ENCODE measurements at regions not wholly inside any gene's neighbourhood (a gene's known extent, or its start where the extent isn't known, plus 50 kb on each side); places are given as distances from the start of the nearest gene placed in this dataset.
"Not testable (repeated sequence)": the region's sequence is repeated elsewhere in the genome, so short reads cannot be mapped to it uniquely, and the experiment has no call there.

GRCh38 chrX:98300536-98300935 lies 1416.8 kb downstream of the RPA4 start:
- 88 to 91% methylated on average over 4 to 6 of the region's 13 CpGs for WGBS, 2 experiments (ENCODE audit: insufficient coverage in 2 of 2)
- not testable (repeated sequence) for H3K4me1 ChIP-seq (ENCODE audit: control insufficient read depth, insufficient read depth, low read length, poor library complexity, severe bottlenecking); H3K27ac ChIP-seq (ENCODE audit: low read depth, low read length, severe bottlenecking)

DNA sequence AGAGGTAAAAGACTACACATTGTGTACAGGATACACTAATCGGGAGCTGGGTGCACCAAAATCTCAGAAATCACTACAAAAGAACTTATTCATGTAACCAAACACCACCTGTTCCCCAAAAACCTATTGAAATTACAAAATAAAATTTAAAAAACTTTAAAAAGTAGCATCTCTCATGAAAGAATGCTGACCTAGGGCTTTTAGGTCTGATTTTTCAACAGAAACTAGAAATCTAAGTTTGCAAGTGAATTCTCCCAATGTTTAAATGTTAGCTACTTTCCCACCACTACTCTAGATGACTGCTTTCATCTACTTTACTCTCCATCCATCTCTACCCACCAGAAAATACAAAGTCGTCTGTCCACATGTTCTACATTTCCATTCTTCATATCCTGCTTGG lies 1447.7 kb downstream of the RPA4 start:
- Histone ChIP-seq H3K4me3 (ENCODE audit: extremely low read depth, insufficient read depth, low read length, poor library complexity, severe bottlenecking) (no peak overlapping the region), H3K27ac (ENCODE audit: low read depth, low read length, severe bottlenecking) (no peak overlapping the region), H3K36me3 (ENCODE audit: control insufficient read depth, insufficient read depth, low read length) (no peaks in the 10 kb centered on the region), H3K9me3 (ENCODE audit: control insufficient read depth, low read length) (no peaks in the 10 kb centered on the region), H3K4me1 (ENCODE audit: control insufficient read depth, insufficient read depth, low read length, poor library complexity, severe bottlenecking) (no peaks in the 10 kb centered on the region)
- 80 to 100% methylated on average over 1 of the region's 2 CpGs for WGBS, 2 experiments (ENCODE audit: insufficient coverage in 2 of 2)

More at GRCh38 chrX:98300536-98300935, 1416.8 kb downstream of the RPA4 start:
- H3K36me3 ChIP-seq (ENCODE audit: control insufficient read depth, insufficient read depth, low read length); H3K4me3 ChIP-seq (ENCODE audit: extremely low read depth, insufficient read depth, low read length, poor library complexity, severe bottlenecking); H3K9me3 ChIP-seq (ENCODE audit: control insufficient read depth, low read length): not testable (repeated sequence)

GRCh38 chrX:98338544-98338943 lies 1454.8 kb downstream of the RPA4 start:
- Histone ChIP-seq H3K27ac (ENCODE audit: low read depth, low read length, severe bottlenecking) (no peak overlapping the region), H3K36me3 (ENCODE audit: control insufficient read depth, insufficient read depth, low read length) (no peaks in the 10 kb centered on the region), H3K9me3 (ENCODE audit: control insufficient read depth, low read length) (no peaks in the 10 kb centered on the region), H3K4me1 (ENCODE audit: control insufficient read depth, insufficient read depth, low read length, poor library complexity, severe bottlenecking) (peaks cover 4% of the 10 kb centered on the region), H3K4me3 (ENCODE audit: extremely low read depth, insufficient read depth, low read length, poor library complexity, severe bottlenecking) (no peak overlapping the region)
- no CpG with 5 or more reads among the region's 2 CpGs for whole genome bisulfite sequencing, 2 experiments (ENCODE audit: insufficient coverage in 2 of 2)

GRCh38 chrX:98350940-98351339 lies 1467.2 kb downstream of the RPA4 start:
- Histone ChIP-seq H3K27ac (ENCODE audit: low read depth, low read length, severe bottlenecking) (no peak overlapping the region), H3K9me3 (ENCODE audit: control insufficient read depth, low read length) (no peaks in the 10 kb centered on the region), H3K36me3 (ENCODE audit: control insufficient read depth, insufficient read depth, low read length) (no peaks in the 10 kb centered on the region), H3K4me1 (ENCODE audit: control insufficient read depth, insufficient read depth, low read length, poor library complexity, severe bottlenecking) (no peaks in the 10 kb centered on the region), H3K4me3 (ENCODE audit: extremely low read depth, insufficient read depth, low read length, poor library complexity, severe bottlenecking) (no peak overlapping the region)

DNA sequence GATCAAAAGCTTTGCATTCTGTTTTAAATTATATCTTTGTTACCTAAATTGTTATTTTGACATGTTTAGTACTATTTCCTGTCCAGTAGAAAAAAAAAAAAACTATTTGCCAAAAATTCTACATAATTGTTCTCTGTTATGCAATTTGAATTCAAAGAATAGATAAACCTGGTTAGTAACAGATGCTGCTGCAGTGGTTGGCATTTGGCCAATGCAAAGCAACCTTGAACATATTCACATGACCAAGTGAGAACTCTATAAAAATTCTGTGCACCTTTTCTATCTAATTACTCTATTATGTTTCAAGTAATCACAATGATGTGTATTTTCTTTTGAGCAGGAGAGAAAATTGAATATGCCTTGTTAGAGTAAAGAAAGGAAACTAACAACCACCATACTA lies 1473.4 kb downstream of the RPA4 start:
- H3K36me3 ChIP-seq (ENCODE audit: control insufficient read depth, insufficient read depth, low read length), result no peaks in the 10 kb centered on the region
- no peak overlapping the region for H3K27ac ChIP-seq (ENCODE audit: low read depth, low read length, severe bottlenecking)
- H3K9me3 ChIP-seq (ENCODE audit: control insufficient read depth, low read length), result no peaks in the 10 kb centered on the region
- no peak overlapping the region for H3K4me3 ChIP-seq (ENCODE audit: extremely low read depth, insufficient read depth, low read length, poor library complexity, severe bottlenecking)
- no peaks in the 10 kb centered on the region for H3K4me1 ChIP-seq (ENCODE audit: control insufficient read depth, insufficient read depth, low read length, poor library complexity, severe bottlenecking)

GRCh38 chrX:98362630-98363029 lies 1478.9 kb downstream of the RPA4 start:
- H3K27ac ChIP-seq (ENCODE audit: low read depth, low read length, severe bottlenecking), result no peak overlapping the region

GRCh38 chrX:98371994-98372393 lies 1488.3 kb downstream of the RPA4 start:
- WGBS, 2 experiments (ENCODE audit: insufficient coverage in 2 of 2), result no CpG with 5 or more reads among the region's 2 CpGs

More at GRCh38 chrX:98362630-98363029, 1478.9 kb downstream of the RPA4 start:
- Histone ChIP-seq H3K4me1 (ENCODE audit: control insufficient read depth, insufficient read depth, low read length, poor library complexity, severe bottlenecking) (no peaks in the 10 kb centered on the region), H3K36me3 (ENCODE audit: control insufficient read depth, insufficient read depth, low read length) (no peaks in the 10 kb centered on the region), H3K4me3 (ENCODE audit: extremely low read depth, insufficient read depth, low read length, poor library complexity, severe bottlenecking) (no peak overlapping the region), H3K9me3 (ENCODE audit: control insufficient read depth, low read length) (no peaks in the 10 kb centered on the region)

GRCh38 chrX:98379134-98379533 lies 1495.4 kb downstream of the RPA4 start:
- Histone ChIP-seq H3K36me3 (ENCODE audit: control insufficient read depth, insufficient read depth, low read length) (no peaks in the 10 kb centered on the region), H3K27ac (ENCODE audit: low read depth, low read length, severe bottlenecking) (no peak overlapping the region), H3K4me3 (ENCODE audit: extremely low read depth, insufficient read depth, low read length, poor library complexity, severe bottlenecking) (no peak overlapping the region), H3K9me3 (ENCODE audit: control insufficient read depth, low read length) (no peaks in the 10 kb centered on the region), H3K4me1 (ENCODE audit: control insufficient read depth, insufficient read depth, low read length, poor library complexity, severe bottlenecking) (no peaks in the 10 kb centered on the region)
- WGBS, 2 experiments (ENCODE audit: insufficient coverage in 2 of 2), result 100% methylated on average over 1 to 2 of the region's 3 CpGs

More at GRCh38 chrX:98371994-98372393, 1488.3 kb downstream of the RPA4 start:
- Histone ChIP-seq H3K4me1 (ENCODE audit: control insufficient read depth, insufficient read depth, low read length, poor library complexity, severe bottlenecking) (peaks cover 2% of the 10 kb centered on the region), H3K4me3 (ENCODE audit: extremely low read depth, insufficient read depth, low read length, poor library complexity, severe bottlenecking) (no peak overlapping the region), H3K9me3 (ENCODE audit: control insufficient read depth, low read length) (no peaks in the 10 kb centered on the region), H3K36me3 (ENCODE audit: control insufficient read depth, insufficient read depth, low read length) (no peaks in the 10 kb centered on the region), H3K27ac (ENCODE audit: low read depth, low read length, severe bottlenecking) (no peak overlapping the region)

GRCh38 chrX:98380106-98380505 lies 1496.4 kb downstream of the RPA4 start:
- H3K4me3 ChIP-seq (ENCODE audit: extremely low read depth, insufficient read depth, low read length, poor library complexity, severe bottlenecking), result no peak overlapping the region
- no peaks in the 10 kb centered on the region for H3K9me3 ChIP-seq (ENCODE audit: control insufficient read depth, low read length)
- H3K27ac ChIP-seq (ENCODE audit: low read depth, low read length, severe bottlenecking), result no peak overlapping the region
- no peaks in the 10 kb centered on the region for H3K36me3 ChIP-seq (ENCODE audit: control insufficient read depth, insufficient read depth, low read length)
- no peaks in the 10 kb centered on the region for H3K4me1 ChIP-seq (ENCODE audit: control insufficient read depth, insufficient read depth, low read length, poor library complexity, severe bottlenecking)
- WGBS, 2 experiments (ENCODE audit: insufficient coverage in 2 of 2), result no CpG with 5 or more reads among the region's 11 CpGs

- H3K4me1 ChIP-seq (ENCODE audit: control insufficient read depth, insufficient read depth, low read length, poor library complexity, severe bottlenecking), result no peaks in the 10 kb centered on the region
- no peak overlapping the region for H3K4me3 ChIP-seq (ENCODE audit: extremely low read depth, insufficient read depth, low read length, poor library complexity, severe bottlenecking)
- 40 to 68% methylated on average over 1 to 6 of the region's 10 CpGs for WGBS, 2 experiments (ENCODE audit: insufficient coverage in 2 of 2)
These were observed 1496.8 kb downstream of the RPA4 start for GRCh38 chrX:98380556-98380955.

GRCh38 chrX:98398542-98398941 lies 1514.8 kb downstream of the RPA4 start:
- no peaks in the 10 kb centered on the region for H3K4me1 ChIP-seq (ENCODE audit: control insufficient read depth, insufficient read depth, low read length, poor library complexity, severe bottlenecking)
- H3K9me3 ChIP-seq (ENCODE audit: control insufficient read depth, low read length), result no peaks in the 10 kb centered on the region
- H3K4me3 ChIP-seq (ENCODE audit: extremely low read depth, insufficient read depth, low read length, poor library complexity, severe bottlenecking), result no peak overlapping the region
- peak overlapping the region; percentile 16 for H3K27ac ChIP-seq (ENCODE audit: low read depth, low read length, severe bottlenecking)
- WGBS, 2 experiments (ENCODE audit: insufficient coverage in 2 of 2), result no CpG with 5 or more reads among the region's 1 CpG
- H3K36me3 ChIP-seq (ENCODE audit: control insufficient read depth, insufficient read depth, low read length), result no peaks in the 10 kb centered on the region

More at GRCh38 chrX:98380556-98380955, 1496.8 kb downstream of the RPA4 start:
- Histone ChIP-seq H3K9me3 (ENCODE audit: control insufficient read depth, low read length) (no peaks in the 10 kb centered on the region), H3K36me3 (ENCODE audit: control insufficient read depth, insufficient read depth, low read length) (no peaks in the 10 kb centered on the region), H3K27ac (ENCODE audit: low read depth, low read length, severe bottlenecking) (no peak overlapping the region)

DNA sequence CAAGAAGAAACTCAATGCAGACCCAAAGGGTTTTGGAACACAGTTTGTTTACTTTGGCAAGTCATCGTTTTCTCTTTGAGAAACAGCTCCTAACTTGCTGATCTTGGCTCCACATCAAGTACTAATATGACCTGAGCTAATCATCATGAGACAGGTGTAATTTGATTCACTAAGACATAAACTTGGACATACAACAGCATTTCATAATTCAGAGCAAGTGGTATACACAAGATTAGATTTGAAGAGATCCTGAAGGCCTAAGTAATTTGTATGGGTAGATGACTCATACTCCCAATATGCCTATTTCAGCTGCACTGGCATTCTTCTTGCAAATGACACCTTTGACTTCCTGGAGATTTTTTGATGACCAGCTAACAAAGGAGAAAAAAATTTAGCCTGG lies 1521.7 kb downstream of the RPA4 start:
- Histone ChIP-seq H3K4me3 (ENCODE audit: extremely low read depth, insufficient read depth, low read length, poor library complexity, severe bottlenecking) (no peak overlapping the region), H3K27ac (ENCODE audit: low read depth, low read length, severe bottlenecking) (no peak overlapping the region), H3K9me3 (ENCODE audit: control insufficient read depth, low read length) (no peaks in the 10 kb centered on the region), H3K4me1 (ENCODE audit: control insufficient read depth, insufficient read depth, low read length, poor library complexity, severe bottlenecking) (no peaks in the 10 kb centered on the region), H3K36me3 (ENCODE audit: control insufficient read depth, insufficient read depth, low read length) (no peaks in the 10 kb centered on the region)
- WGBS, 2 experiments (ENCODE audit: insufficient coverage in 2 of 2), result no CpG with 5 or more reads among the region's 1 CpG

All from mesodermal cell (in vitro differentiated cells).